SK-N-MC (cell line): ENCODE measurements at regions not wholly inside any gene's neighbourhood (a gene's known extent, or its start where the extent isn't known, plus 50 kb on each side); places are given as distances from the start of the nearest gene placed in this dataset.

Experiments
- EZH2 ChIP-seq: fragments of 200-600 bp; sonication (generic); IDR thresholded peaks from one replicate; pipeline ENCODE4 v1.6.1; 2017; ENCODE audit warnings: antibody characterized with exemption
- POLR2AphosphoS5 ChIP-seq: IDR thresholded peaks from 2 replicates; pipeline ENCODE4 v1.6.1; 2012; ENCODE audit warnings: mild to moderate bottlenecking, low read depth, low read length, borderline replicate concordance

DNA sequence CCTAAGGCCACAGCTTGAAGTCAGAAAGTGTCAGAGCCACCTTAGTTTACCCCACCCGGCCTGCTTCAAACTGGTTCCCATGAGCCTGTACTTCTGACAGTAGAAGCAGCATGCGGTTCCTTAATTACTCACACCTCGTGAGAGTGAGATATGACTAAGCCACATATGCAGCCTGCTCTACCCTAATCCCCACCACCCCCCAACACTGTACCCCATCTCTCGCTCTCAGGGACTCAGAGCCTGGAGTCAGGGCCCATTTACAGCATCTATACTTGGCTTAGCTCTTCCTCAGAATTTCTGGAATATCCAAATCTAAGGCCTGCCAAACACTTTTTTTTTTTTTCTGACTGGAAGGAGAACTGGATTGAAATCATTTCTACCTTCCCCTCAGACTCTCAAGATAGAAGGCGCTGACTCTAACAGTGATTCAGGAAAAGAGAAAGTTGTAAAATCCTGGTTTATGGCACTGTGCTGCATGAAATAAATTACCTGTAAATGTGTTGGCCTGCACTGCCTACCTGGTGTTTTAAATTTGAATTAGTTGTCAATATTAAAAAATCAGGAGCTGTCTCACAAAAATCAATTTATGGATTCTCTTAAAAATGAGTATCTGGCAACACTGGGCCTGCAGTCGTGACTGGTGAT, 360.0 kb downstream of the RND3 start:
- TF ChIP-seq EZH2 (no peak), POLR2AphosphoS5 (no peak)
